Hepatocyte (in vitro differentiated cells): ENCODE measurements at regions not wholly inside any gene's neighbourhood (a gene's known extent, or its start where the extent isn't known, plus 50 kb on each side); places are given as distances from the start of the nearest gene placed in this dataset.

Experiments
- DNase-seq: peaks from one replicate; pipeline ENCODE4 v3.0.0-alpha.2; 2016; ENCODE audit warnings: low spot score
- H2AFZ ChIP-seq: fragments of 200-600 bp; sonication (generic); 2 replicates; pipeline ENCODE4 v1.6.0; 2016; ENCODE audit warnings: antibody characterized with exemption, mild to moderate bottlenecking
- H3K27ac ChIP-seq: fragments of 200-600 bp; sonication (generic); 2 replicates; pipeline ENCODE4 v1.5.1; 2016; ENCODE audit warnings: mild to moderate bottlenecking
- H3K27me3 ChIP-seq: fragments of 200-600 bp; sonication (generic); 2 replicates; pipeline ENCODE4 v1.6.1; 2016
- H3K36me3 ChIP-seq: fragments of 200-600 bp; sonication (generic); replicated peaks from 2 replicates; pipeline ENCODE4 v1.5.1; 2016; ENCODE audit warnings: low read depth; ENCODE audit not compliant: insufficient read depth
- H3K4me1 ChIP-seq: fragments of 200-600 bp; sonication (generic); 2 replicates; pipeline ENCODE4 v1.5.1; 2016; ENCODE audit warnings: mild to moderate bottlenecking, moderate library complexity; ENCODE audit not compliant: insufficient read depth
- H3K4me2 ChIP-seq: fragments of 200-600 bp; sonication (generic); 2 replicates; pipeline ENCODE4 v1.6.0; 2016
- H3K4me3 ChIP-seq: fragments of 200-600 bp; sonication (generic); 2 replicates; pipeline ENCODE4 v1.5.1; 2016; ENCODE audit warnings: mild to moderate bottlenecking
- H3K79me2 ChIP-seq: fragments of 200-600 bp; sonication (generic); 2 replicates; pipeline ENCODE4 v1.6.0; 2017; ENCODE audit warnings: mild to moderate bottlenecking
- H3K9me2 ChIP-seq: fragments of 200-600 bp; sonication (generic); replicated peaks from 2 replicates; pipeline ENCODE4 v1.6.0; 2017; ENCODE audit warnings: mild to moderate bottlenecking; ENCODE audit not compliant: insufficient read depth
- H3K9me3 ChIP-seq: fragments of 200-600 bp; sonication (generic); 2 replicates; pipeline ENCODE4 v1.5.1; 2016; ENCODE audit warnings: low read depth, mild to moderate bottlenecking
- H4K20me1 ChIP-seq: fragments of 200-600 bp; sonication (generic); 2 replicates; pipeline ENCODE4 v1.6.0; 2016; ENCODE audit warnings: mild to moderate bottlenecking; ENCODE audit not compliant: insufficient read depth, poor library complexity, severe bottlenecking
- EZH2 ChIP-seq: fragments of 200-600 bp; sonication (generic); IDR thresholded peaks from 2 replicates; pipeline ENCODE4 v1.6.1; 2016; ENCODE audit warnings: antibody characterized with exemption, mild to moderate bottlenecking, borderline replicate concordance
- EZH2phosphoT487 ChIP-seq: fragments of 200-600 bp; sonication (generic); IDR thresholded peaks from one replicate; pipeline ENCODE4 v1.6.1; 2018; ENCODE audit warnings: antibody characterized with exemption, mild to moderate bottlenecking, low read depth, moderate library complexity; ENCODE audit not compliant: unreplicated experiment, severe bottlenecking
- WGBS: methylation state at CpG from one replicate; pipeline ENCODE4 v1.1.6; 2016; ENCODE audit warnings: low lambda C conversion rate; ENCODE audit errors: missing lambda C conversion rate; 5-methylcytosine and 5-hydroxymethylcytosine counted together
- TF ChIP-seq, protein P1 (sequence below): fragments of 200-600 bp; sonication (generic); IDR thresholded peaks from 2 replicates; pipeline ENCODE4 v1.5.1; 2016; ENCODE audit warnings: antibody characterized with exemption, mild to moderate bottlenecking; ENCODE audit not compliant: poor library complexity

DNA sequence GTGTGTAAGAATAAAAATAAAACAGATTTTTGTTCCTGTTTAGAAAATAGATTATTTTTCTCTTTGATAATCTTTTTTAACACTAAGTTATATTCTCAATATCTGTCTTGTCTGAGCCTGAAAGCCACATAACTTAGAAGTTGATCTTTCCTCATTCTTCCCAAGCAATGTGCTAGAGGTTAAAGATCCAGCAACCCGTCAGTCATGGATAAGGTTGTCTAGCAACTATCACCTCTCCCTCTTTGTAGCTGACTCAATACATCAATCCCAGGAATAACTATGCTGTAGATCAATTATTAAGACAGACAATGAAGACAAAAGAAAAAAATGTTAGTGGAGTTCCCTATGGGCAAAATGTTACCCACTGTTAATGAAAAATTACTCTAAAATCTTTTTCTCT lies 813.1 kb upstream of the CCDC179 start:
- peak; percentile 20 for DNase-seq
- no peaks in the 10 kb centered on the region for H3K4me1 ChIP-seq
- H3K36me3 ChIP-seq, result no peaks in the 10 kb centered on the region
- H4K20me1 ChIP-seq, result no peaks in the 10 kb centered on the region
- WGBS, result 62% methylated on average over 1 of the region's 1 CpG
- no peak overlapping the region for H2AFZ ChIP-seq
- H3K79me2 ChIP-seq, result no peaks in the 10 kb centered on the region
- H3K4me3 ChIP-seq, result no peak overlapping the region
- H3K27me3 ChIP-seq, result no peaks in the 10 kb centered on the region
- H3K9me3 ChIP-seq, result no peaks in the 10 kb centered on the region
- H3K9me2 ChIP-seq, result no peaks in the 10 kb centered on the region
- TF ChIP-seq EZH2phosphoT487, result no peak
- TF ChIP-seq EZH2, result no peak
- TF ChIP-seq, protein P1, sequence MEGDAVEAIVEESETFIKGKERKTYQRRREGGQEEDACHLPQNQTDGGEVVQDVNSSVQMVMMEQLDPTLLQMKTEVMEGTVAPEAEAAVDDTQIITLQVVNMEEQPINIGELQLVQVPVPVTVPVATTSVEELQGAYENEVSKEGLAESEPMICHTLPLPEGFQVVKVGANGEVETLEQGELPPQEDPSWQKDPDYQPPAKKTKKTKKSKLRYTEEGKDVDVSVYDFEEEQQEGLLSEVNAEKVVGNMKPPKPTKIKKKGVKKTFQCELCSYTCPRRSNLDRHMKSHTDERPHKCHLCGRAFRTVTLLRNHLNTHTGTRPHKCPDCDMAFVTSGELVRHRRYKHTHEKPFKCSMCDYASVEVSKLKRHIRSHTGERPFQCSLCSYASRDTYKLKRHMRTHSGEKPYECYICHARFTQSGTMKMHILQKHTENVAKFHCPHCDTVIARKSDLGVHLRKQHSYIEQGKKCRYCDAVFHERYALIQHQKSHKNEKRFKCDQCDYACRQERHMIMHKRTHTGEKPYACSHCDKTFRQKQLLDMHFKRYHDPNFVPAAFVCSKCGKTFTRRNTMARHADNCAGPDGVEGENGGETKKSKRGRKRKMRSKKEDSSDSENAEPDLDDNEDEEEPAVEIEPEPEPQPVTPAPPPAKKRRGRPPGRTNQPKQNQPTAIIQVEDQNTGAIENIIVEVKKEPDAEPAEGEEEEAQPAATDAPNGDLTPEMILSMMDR, result no peak
- H3K27ac ChIP-seq, result no peak overlapping the region
- no peak overlapping the region for H3K4me2 ChIP-seq

DNA sequence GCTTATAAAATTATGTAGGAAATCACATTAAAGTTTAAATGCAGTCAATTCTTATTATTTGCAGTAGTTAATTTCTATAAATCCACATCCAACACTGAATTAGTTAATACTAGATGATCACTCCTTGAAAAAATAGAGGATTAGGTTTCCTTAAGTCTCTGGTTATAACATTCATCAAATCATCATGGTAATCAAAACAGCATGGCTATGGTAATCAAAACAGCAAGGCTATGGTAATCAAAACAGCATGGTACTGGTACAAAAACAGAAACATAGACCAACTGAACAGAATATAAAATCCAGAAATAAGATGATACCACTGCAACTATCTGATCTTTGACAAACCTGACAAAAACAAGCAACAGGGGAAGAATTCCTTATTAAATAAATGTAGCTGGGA lies 814.6 kb upstream of the CCDC179 start:
- no peak for DNase-seq
- Histone ChIP-seq H3K4me1 (no peaks in the 10 kb centered on the region), H3K9me2 (no peaks in the 10 kb centered on the region), H3K27ac (no peak overlapping the region), H2AFZ (no peak overlapping the region), H3K79me2 (no peaks in the 10 kb centered on the region), H3K27me3 (no peaks in the 10 kb centered on the region), H3K4me2 (no peak overlapping the region), H3K4me3 (no peak overlapping the region), H4K20me1 (no peaks in the 10 kb centered on the region), H3K9me3 (no peaks in the 10 kb centered on the region), H3K36me3 (no peaks in the 10 kb centered on the region)
- TF ChIP-seq EZH2, result no peak
- no peak for TF ChIP-seq EZH2phosphoT487
- TF ChIP-seq, protein P1, result no peak

DNA sequence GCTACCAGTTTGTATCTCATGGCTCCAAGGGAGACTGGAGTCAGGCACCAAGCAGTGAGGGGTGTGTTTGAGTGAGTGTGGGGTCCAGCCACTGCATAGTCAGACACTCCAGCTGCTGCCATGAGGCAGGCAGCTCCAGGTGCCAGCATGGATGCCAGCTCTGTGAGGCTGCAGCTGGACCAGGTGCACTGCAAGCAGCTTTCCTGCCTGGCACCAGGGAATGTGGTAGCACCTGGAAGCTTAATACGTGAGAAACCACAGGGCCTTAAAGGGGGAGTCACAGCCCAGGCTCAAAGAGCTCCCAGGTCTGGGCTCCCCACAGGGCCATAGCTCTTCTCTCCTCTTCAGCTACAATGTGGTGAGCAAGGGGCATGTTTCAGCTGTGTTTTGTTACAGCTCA lies 817.8 kb upstream of the LUZP2 start:
- Histone ChIP-seq H2AFZ (no peak overlapping the region), H3K9me2 (no peaks in the 10 kb centered on the region)
- 67% methylated on average over 1 of the region's 1 CpG for WGBS

More for the DNA sequence above, 817.8 kb upstream of the LUZP2 start:
- H3K4me3 ChIP-seq, result no peak overlapping the region
- no peaks in the 10 kb centered on the region for H4K20me1 ChIP-seq
- no peak overlapping the region for H3K4me2 ChIP-seq
- H3K27ac ChIP-seq, result no peak overlapping the region
- no peaks in the 10 kb centered on the region for H3K79me2 ChIP-seq
- H3K27me3 ChIP-seq, result no peaks in the 10 kb centered on the region
- TF ChIP-seq EZH2phosphoT487, result no peak
- TF ChIP-seq, protein P1, result no peak
- TF ChIP-seq EZH2, result no peak
- no peak for DNase-seq
- H3K4me1 ChIP-seq, result no peaks in the 10 kb centered on the region
- no peaks in the 10 kb centered on the region for H3K9me3 ChIP-seq
- H3K36me3 ChIP-seq, result no peaks in the 10 kb centered on the region
